Fibroblast of lung (primary cell): ENCODE measurements at regions not wholly inside any gene's neighbourhood (a gene's known extent, or its start where the extent isn't known, plus 50 kb on each side); places are given as distances from the start of the nearest gene placed in this dataset.

ENCODE experiments used
- CTCF ChIP-seq, 2 donors: IDR thresholded peaks in 1 of 2; conservative IDR thresholded peaks in 1 of 2; 1 replicate in 1 of 2; 2 replicates in 1 of 2; pipeline ENCODE4 v1.5.1; 2011 to 2012; ENCODE audit warnings: low read length in 2 of 2, control low read depth in 1 of 2, inconsistent platforms in 1 of 2, low read depth in 1 of 2, mild to moderate bottlenecking in 1 of 2
- EZH2 ChIP-seq: IDR thresholded peaks from 2 replicates; pipeline ENCODE4 v1.5.1; 2012; ENCODE audit warnings: low read length, control low read depth, mild to moderate bottlenecking; ENCODE audit errors: missing control alignments

GRCh38 chr3:156620901-156621300, 53.5 kb upstream of the TIPARP start:
- no peak for TF ChIP-seq CTCF (conservative IDR thresholded peaks at IDR 0.05 in 1 of 2, IDR thresholded peaks at IDR 0.05 in 1 of 2; ENCODE audit: low read depth in 1 of 2, low read length in 2 of 2)
- no peak for TF ChIP-seq EZH2
